ENCODE measurements at regions not wholly inside any gene's neighbourhood (a gene's known extent, or its start where the extent isn't known, plus 50 kb on each side); places are given as distances from the start of the nearest gene placed in this dataset.

DNA sequence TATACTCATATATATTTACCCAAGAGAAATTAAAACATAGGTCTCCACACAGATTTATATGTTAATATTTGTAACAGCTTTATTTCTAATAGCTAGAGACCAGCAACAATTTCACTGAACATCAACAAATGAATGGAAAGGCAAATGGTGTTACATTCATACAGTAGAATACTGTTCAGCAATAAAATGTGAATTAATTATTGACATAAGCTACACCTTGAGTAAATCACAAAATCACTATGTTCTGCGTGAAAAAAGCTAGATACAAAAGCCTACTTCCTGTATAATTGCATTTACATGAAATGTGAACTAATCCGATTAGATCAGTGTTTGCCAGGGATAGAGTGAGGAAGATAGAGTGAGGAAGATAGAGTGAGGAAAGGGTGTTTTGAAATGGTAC is 945.7 kb downstream of the SQOR start:
- no peak overlapping the region for H3K4me3 Mint-ChIP-seq (ENCODE audit: low read depth, unreplicated experiment)
- intact Hi-C loops (cut with micrococcal nuclease; ENCODE audit: unreplicated experiment) = no loop called here
- no peaks in the 10 kb centered on the region for H3K27me3 Mint-ChIP-seq (ENCODE audit: unreplicated experiment)
- no TSS peak for BruUV-seq (replicated peaks)
- H3K4me1 Mint-ChIP-seq (ENCODE audit: low read depth, unreplicated experiment) = no peaks in the 10 kb centered on the region
- H3K27ac Mint-ChIP-seq (ENCODE audit: unreplicated experiment) = no peak overlapping the region
- CTCF ChIA-PET = no interaction called here
- H3K9me3 Mint-ChIP-seq (ENCODE audit: low read depth, unreplicated experiment) = peaks cover 8% of the 10 kb centered on the region
- DNase-seq = no peak
- TF ChIP-seq, protein P1, sequence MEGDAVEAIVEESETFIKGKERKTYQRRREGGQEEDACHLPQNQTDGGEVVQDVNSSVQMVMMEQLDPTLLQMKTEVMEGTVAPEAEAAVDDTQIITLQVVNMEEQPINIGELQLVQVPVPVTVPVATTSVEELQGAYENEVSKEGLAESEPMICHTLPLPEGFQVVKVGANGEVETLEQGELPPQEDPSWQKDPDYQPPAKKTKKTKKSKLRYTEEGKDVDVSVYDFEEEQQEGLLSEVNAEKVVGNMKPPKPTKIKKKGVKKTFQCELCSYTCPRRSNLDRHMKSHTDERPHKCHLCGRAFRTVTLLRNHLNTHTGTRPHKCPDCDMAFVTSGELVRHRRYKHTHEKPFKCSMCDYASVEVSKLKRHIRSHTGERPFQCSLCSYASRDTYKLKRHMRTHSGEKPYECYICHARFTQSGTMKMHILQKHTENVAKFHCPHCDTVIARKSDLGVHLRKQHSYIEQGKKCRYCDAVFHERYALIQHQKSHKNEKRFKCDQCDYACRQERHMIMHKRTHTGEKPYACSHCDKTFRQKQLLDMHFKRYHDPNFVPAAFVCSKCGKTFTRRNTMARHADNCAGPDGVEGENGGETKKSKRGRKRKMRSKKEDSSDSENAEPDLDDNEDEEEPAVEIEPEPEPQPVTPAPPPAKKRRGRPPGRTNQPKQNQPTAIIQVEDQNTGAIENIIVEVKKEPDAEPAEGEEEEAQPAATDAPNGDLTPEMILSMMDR (IDR thresholded peaks at IDR 0.05; ENCODE audit: unreplicated experiment) = no peak
- no peaks in the 10 kb centered on the region for H3K36me3 Mint-ChIP-seq (ENCODE audit: insufficient read depth, unreplicated experiment)

DNA sequence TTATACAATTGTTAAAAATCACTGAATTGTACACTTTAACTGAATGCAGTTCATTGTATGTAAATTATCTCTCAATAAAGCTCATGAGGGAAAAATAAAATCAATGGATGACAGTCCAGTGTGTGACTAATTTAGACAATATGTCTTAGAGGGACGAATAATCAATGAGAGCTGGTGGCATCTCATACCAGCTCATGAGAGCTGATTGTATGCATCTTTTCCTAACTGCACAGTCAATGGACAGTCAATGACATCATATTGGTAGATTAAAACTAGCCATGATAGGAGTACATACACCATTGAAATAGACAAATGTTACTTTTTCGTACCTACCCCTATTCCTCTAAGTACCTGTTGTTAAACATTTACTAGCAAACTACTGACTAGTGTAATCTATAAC is 946.1 kb downstream of the SQOR start:
- CTCF ChIA-PET = no interaction called here
- no peaks in the 10 kb centered on the region for H3K27me3 Mint-ChIP-seq (ENCODE audit: unreplicated experiment)
- H3K27ac Mint-ChIP-seq (ENCODE audit: unreplicated experiment) = no peak overlapping the region
- H3K4me3 Mint-ChIP-seq (ENCODE audit: low read depth, unreplicated experiment) = no peak overlapping the region
- no TSS peak for BruUV-seq (replicated peaks)
- TF ChIP-seq, protein P1 (IDR thresholded peaks at IDR 0.05; ENCODE audit: unreplicated experiment) = no peak
- DNase-seq = no peak
- peaks cover 8% of the 10 kb centered on the region for H3K9me3 Mint-ChIP-seq (ENCODE audit: low read depth, unreplicated experiment)
- intact Hi-C loops (cut with micrococcal nuclease; ENCODE audit: unreplicated experiment) = no loop called here
- H3K36me3 Mint-ChIP-seq (ENCODE audit: insufficient read depth, unreplicated experiment) = no peaks in the 10 kb centered on the region
- H3K4me1 Mint-ChIP-seq (ENCODE audit: low read depth, unreplicated experiment) = no peaks in the 10 kb centered on the region

DNA sequence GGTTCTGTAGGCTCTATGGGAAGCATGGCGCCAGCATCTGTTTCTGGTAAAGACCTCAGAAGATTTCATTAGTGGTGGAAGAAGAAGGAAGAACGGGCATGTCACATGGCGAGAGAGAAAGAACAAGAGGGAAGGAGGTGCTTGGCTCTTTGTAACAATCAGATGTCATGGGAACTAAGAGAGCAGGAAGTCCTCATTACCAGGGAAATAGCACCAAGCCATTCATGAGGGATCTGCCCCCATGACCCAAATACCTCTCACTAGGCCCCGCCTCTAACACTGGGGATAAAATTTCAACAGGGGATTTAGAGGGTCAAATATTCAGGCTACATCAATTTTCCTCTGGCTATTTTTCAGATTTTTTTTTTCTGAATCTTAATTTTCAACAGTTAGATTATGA is 954.3 kb downstream of the SQOR start:
- no TSS peak for BruUV-seq (replicated peaks)
- no peaks in the 10 kb centered on the region for H3K4me1 Mint-ChIP-seq (ENCODE audit: low read depth, unreplicated experiment)

DNA sequence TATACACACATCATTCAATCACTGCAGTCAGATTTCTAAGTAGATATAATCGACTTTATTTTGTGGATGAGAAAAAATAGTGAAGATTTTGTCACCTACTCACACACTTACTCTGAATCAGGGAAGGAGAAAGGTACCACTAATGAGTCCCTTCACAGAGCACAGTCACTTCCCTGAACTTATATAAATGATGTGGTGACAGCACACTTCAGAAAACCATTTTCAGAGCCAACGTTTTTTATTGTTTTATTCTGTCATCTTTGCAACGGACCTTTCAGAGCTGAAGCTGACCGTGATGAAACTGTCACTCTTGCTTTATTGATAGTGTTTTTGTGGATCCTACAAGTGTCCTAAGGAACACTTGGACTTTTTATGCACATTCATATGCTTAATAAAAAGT is 956.6 kb downstream of the SQOR start:
- intact Hi-C loops (cut with micrococcal nuclease; ENCODE audit: unreplicated experiment) = no loop called here
- H3K27ac Mint-ChIP-seq (ENCODE audit: unreplicated experiment) = no peak overlapping the region
- CTCF ChIA-PET = no interaction called here
- no peaks in the 10 kb centered on the region for H3K36me3 Mint-ChIP-seq (ENCODE audit: insufficient read depth, unreplicated experiment)
- no peak for DNase-seq
- H3K4me3 Mint-ChIP-seq (ENCODE audit: low read depth, unreplicated experiment) = no peak overlapping the region
- H3K27me3 Mint-ChIP-seq (ENCODE audit: unreplicated experiment) = no peaks in the 10 kb centered on the region
- no TSS peak for BruUV-seq (replicated peaks)
- no peaks in the 10 kb centered on the region for H3K4me1 Mint-ChIP-seq (ENCODE audit: low read depth, unreplicated experiment)
- peaks cover 10% of the 10 kb centered on the region for H3K9me3 Mint-ChIP-seq (ENCODE audit: low read depth, unreplicated experiment)
- TF ChIP-seq, protein P1 (IDR thresholded peaks at IDR 0.05; ENCODE audit: unreplicated experiment) = no peak

More for the DNA sequence above, 954.3 kb downstream of the SQOR start:
- CTCF ChIA-PET = no interaction called here
- Mint-ChIP-seq H3K9me3 (ENCODE audit: low read depth, unreplicated experiment) (peaks cover 10% of the 10 kb centered on the region), H3K4me3 (ENCODE audit: low read depth, unreplicated experiment) (no peak overlapping the region), H3K27ac (ENCODE audit: unreplicated experiment) (no peak overlapping the region), H3K36me3 (ENCODE audit: insufficient read depth, unreplicated experiment) (no peaks in the 10 kb centered on the region), H3K27me3 (ENCODE audit: unreplicated experiment) (no peaks in the 10 kb centered on the region)
- no peak for DNase-seq
- intact Hi-C loops (cut with micrococcal nuclease; ENCODE audit: unreplicated experiment) = no loop called here
- TF ChIP-seq, protein P1 (IDR thresholded peaks at IDR 0.05; ENCODE audit: unreplicated experiment) = no peak

DNA sequence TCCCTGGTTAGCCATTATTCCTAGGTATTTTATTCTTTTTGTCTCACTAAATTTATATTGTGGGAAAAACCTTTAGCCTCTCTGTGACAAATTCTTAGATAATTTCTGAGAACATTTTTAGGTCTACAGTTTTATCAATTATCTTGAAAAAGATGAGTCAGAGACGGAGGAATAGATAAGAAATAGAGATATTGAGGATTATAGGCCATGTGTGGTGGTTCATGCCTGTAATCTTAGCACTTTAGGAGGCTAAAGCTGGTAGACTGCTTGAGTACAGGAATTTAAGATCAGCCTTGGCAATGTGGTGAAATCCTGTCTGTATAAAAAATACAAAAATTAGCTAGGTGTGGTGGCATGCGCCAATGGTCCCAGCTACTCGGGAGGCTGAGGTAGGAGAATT is 960.2 kb downstream of the SQOR start:
- peaks cover 5% of the 10 kb centered on the region for H3K36me3 Mint-ChIP-seq (ENCODE audit: insufficient read depth, unreplicated experiment)
- no peak for DNase-seq
- TF ChIP-seq, protein P1 (IDR thresholded peaks at IDR 0.05; ENCODE audit: unreplicated experiment) = no peak
- no peak overlapping the region for H3K4me3 Mint-ChIP-seq (ENCODE audit: low read depth, unreplicated experiment)
- no peaks in the 10 kb centered on the region for H3K27me3 Mint-ChIP-seq (ENCODE audit: unreplicated experiment)
- H3K4me1 Mint-ChIP-seq (ENCODE audit: low read depth, unreplicated experiment) = no peaks in the 10 kb centered on the region
- peaks cover 11% of the 10 kb centered on the region for H3K9me3 Mint-ChIP-seq (ENCODE audit: low read depth, unreplicated experiment)
- intact Hi-C loops (cut with micrococcal nuclease; ENCODE audit: unreplicated experiment) = no loop called here
- no TSS peak for BruUV-seq (replicated peaks)
- H3K27ac Mint-ChIP-seq (ENCODE audit: unreplicated experiment) = no peak overlapping the region
- CTCF ChIA-PET = no interaction called here
